ENCODE measurements at regions not wholly inside any gene's neighbourhood (a gene's known extent, or its start where the extent isn't known, plus 50 kb on each side); places are given as distances from the start of the nearest gene placed in this dataset.
A peak's percentile ranks its signal among the peaks of the same experiment; 100 is the strongest.

GRCh38 chr4:28557755-28558154 lies 1697.1 kb downstream of the STIM2 start:
- H3K27ac Mint-ChIP-seq, result no peak overlapping the region
- no peaks in the 10 kb centered on the region for H3K36me3 Mint-ChIP-seq

GRCh38 chr4:28558895-28559294 lies 1698.3 kb downstream of the STIM2 start:
- no peak for DNase-seq

More at GRCh38 chr4:28557755-28558154, 1697.1 kb downstream of the STIM2 start:
- DNase-seq, result no peak
- no peaks in the 10 kb centered on the region for H3K27me3 Mint-ChIP-seq
- no peak overlapping the region for H3K4me3 Mint-ChIP-seq
- no peaks in the 10 kb centered on the region for H3K4me1 Mint-ChIP-seq
- H3K9me3 Mint-ChIP-seq, result peaks cover 4% of the 10 kb centered on the region

GRCh38 chr4:28562913-28563312 lies 1702.3 kb downstream of the STIM2 start:
- Mint-ChIP-seq H3K4me1 (no peaks in the 10 kb centered on the region), H3K4me3 (no peak overlapping the region), H3K36me3 (no peaks in the 10 kb centered on the region), H3K27me3 (no peaks in the 10 kb centered on the region), H3K9me3 (no peaks in the 10 kb centered on the region), H3K27ac (no peak overlapping the region)
- no peak for DNase-seq

More at GRCh38 chr4:28558895-28559294, 1698.3 kb downstream of the STIM2 start:
- Mint-ChIP-seq H3K27ac (no peak overlapping the region), H3K36me3 (no peaks in the 10 kb centered on the region), H3K4me1 (no peaks in the 10 kb centered on the region), H3K9me3 (no peaks in the 10 kb centered on the region), H3K27me3 (no peaks in the 10 kb centered on the region), H3K4me3 (no peak overlapping the region)

GRCh38 chr4:28565396-28565795 lies 1704.8 kb downstream of the STIM2 start:
- H3K4me3 Mint-ChIP-seq, result no peak overlapping the region
- H3K27me3 Mint-ChIP-seq, result no peaks in the 10 kb centered on the region
- no peak for DNase-seq
- no peak overlapping the region for H3K27ac Mint-ChIP-seq
- no peaks in the 10 kb centered on the region for H3K4me1 Mint-ChIP-seq
- no peaks in the 10 kb centered on the region for H3K36me3 Mint-ChIP-seq
- H3K9me3 Mint-ChIP-seq, result peaks cover 4% of the 10 kb centered on the region

GRCh38 chr4:28600958-28601357 lies 1740.3 kb downstream of the STIM2 start:
- no peak for DNase-seq
- H3K9me3 Mint-ChIP-seq, result peaks cover 2% of the 10 kb centered on the region
- H3K27ac Mint-ChIP-seq, result no peak overlapping the region
- H3K27me3 Mint-ChIP-seq, result no peaks in the 10 kb centered on the region
- H3K4me1 Mint-ChIP-seq, result no peaks in the 10 kb centered on the region
- no peaks in the 10 kb centered on the region for H3K36me3 Mint-ChIP-seq
- H3K4me3 Mint-ChIP-seq, result no peak overlapping the region

GRCh38 chr4:28621591-28621990 lies 1761.0 kb downstream of the STIM2 start:
- H3K27me3 Mint-ChIP-seq, result no peaks in the 10 kb centered on the region
- H3K36me3 Mint-ChIP-seq, result no peaks in the 10 kb centered on the region
- H3K27ac Mint-ChIP-seq, result no peak overlapping the region
- H3K4me1 Mint-ChIP-seq, result no peaks in the 10 kb centered on the region
- no peak for DNase-seq
- no peak overlapping the region for H3K4me3 Mint-ChIP-seq
- peaks cover 6% of the 10 kb centered on the region for H3K9me3 Mint-ChIP-seq

- DNase-seq, result no peak
Measured at GRCh38 chr4:28636971-28637370, 1776.3 kb downstream of the STIM2 start.

GRCh38 chr4:28639747-28640146 lies 1779.1 kb downstream of the STIM2 start:
- H3K36me3 Mint-ChIP-seq, result no peaks in the 10 kb centered on the region
- no peak overlapping the region for H3K4me3 Mint-ChIP-seq
- no peaks in the 10 kb centered on the region for H3K27me3 Mint-ChIP-seq
- H3K4me1 Mint-ChIP-seq, result no peaks in the 10 kb centered on the region
- no peak overlapping the region for H3K27ac Mint-ChIP-seq
- DNase-seq, result no peak
- no peaks in the 10 kb centered on the region for H3K9me3 Mint-ChIP-seq

More at GRCh38 chr4:28636971-28637370, 1776.3 kb downstream of the STIM2 start:
- H3K4me1 Mint-ChIP-seq, result no peaks in the 10 kb centered on the region
- H3K4me3 Mint-ChIP-seq, result no peak overlapping the region
- peaks cover 2% of the 10 kb centered on the region for H3K9me3 Mint-ChIP-seq
- no peaks in the 10 kb centered on the region for H3K36me3 Mint-ChIP-seq
- H3K27ac Mint-ChIP-seq, result no peak overlapping the region
- H3K27me3 Mint-ChIP-seq, result no peaks in the 10 kb centered on the region

- no peaks in the 10 kb centered on the region for H3K27me3 Mint-ChIP-seq
- H3K27ac Mint-ChIP-seq, result no peak overlapping the region
- peaks cover 3% of the 10 kb centered on the region for H3K9me3 Mint-ChIP-seq
- no peak for DNase-seq
- H3K4me3 Mint-ChIP-seq, result no peak overlapping the region
- no peaks in the 10 kb centered on the region for H3K4me1 Mint-ChIP-seq
- no peaks in the 10 kb centered on the region for H3K36me3 Mint-ChIP-seq
Measured at GRCh38 chr4:28654618-28655017, 1794.0 kb downstream of the STIM2 start.

GRCh38 chr4:28665306-28665705 lies 1804.7 kb downstream of the STIM2 start:
- H3K4me3 Mint-ChIP-seq, result no peak overlapping the region
- peaks cover 7% of the 10 kb centered on the region for H3K9me3 Mint-ChIP-seq
- H3K27ac Mint-ChIP-seq, result no peak overlapping the region
- no peaks in the 10 kb centered on the region for H3K4me1 Mint-ChIP-seq
- no peaks in the 10 kb centered on the region for H3K36me3 Mint-ChIP-seq
- no peaks in the 10 kb centered on the region for H3K27me3 Mint-ChIP-seq
- no peak for DNase-seq

- DNase-seq, result no peak
- Mint-ChIP-seq H3K4me3 (no peak overlapping the region), H3K27ac (no peak overlapping the region), H3K27me3 (no peaks in the 10 kb centered on the region), H3K9me3 (no peaks in the 10 kb centered on the region), H3K36me3 (no peaks in the 10 kb centered on the region), H3K4me1 (no peaks in the 10 kb centered on the region)
Measured at GRCh38 chr4:28675582-28675981, 1814.9 kb downstream of the STIM2 start.

GRCh38 chr4:28677808-28678207 lies 1817.2 kb downstream of the STIM2 start:
- no peaks in the 10 kb centered on the region for H3K36me3 Mint-ChIP-seq
- no peak overlapping the region for H3K4me3 Mint-ChIP-seq
- DNase-seq, result no peak

GRCh38 chr4:28682847-28683246 lies 1822.2 kb downstream of the STIM2 start:
- Mint-ChIP-seq H3K27ac (no peak overlapping the region), H3K27me3 (no peaks in the 10 kb centered on the region), H3K9me3 (no peaks in the 10 kb centered on the region), H3K4me1 (no peaks in the 10 kb centered on the region), H3K36me3 (no peaks in the 10 kb centered on the region), H3K4me3 (no peak overlapping the region)
- no peak for DNase-seq

More at GRCh38 chr4:28677808-28678207, 1817.2 kb downstream of the STIM2 start:
- Mint-ChIP-seq H3K27ac (no peak overlapping the region), H3K9me3 (no peaks in the 10 kb centered on the region), H3K27me3 (no peaks in the 10 kb centered on the region), H3K4me1 (no peaks in the 10 kb centered on the region)

- H3K4me3 Mint-ChIP-seq, result no peak overlapping the region
- H3K27me3 Mint-ChIP-seq, result no peaks in the 10 kb centered on the region
- H3K27ac Mint-ChIP-seq, result no peak overlapping the region
- peak; percentile 2 for DNase-seq
- H3K36me3 Mint-ChIP-seq, result no peaks in the 10 kb centered on the region
- no peaks in the 10 kb centered on the region for H3K4me1 Mint-ChIP-seq
- peaks cover 2% of the 10 kb centered on the region for H3K9me3 Mint-ChIP-seq
Measured at GRCh38 chr4:28686618-28687017, 1826.0 kb downstream of the STIM2 start.

- no peak overlapping the region for H3K4me3 Mint-ChIP-seq
- H3K27me3 Mint-ChIP-seq, result no peaks in the 10 kb centered on the region
- DNase-seq, result no peak
- H3K9me3 Mint-ChIP-seq, result peaks cover 9% of the 10 kb centered on the region
- H3K27ac Mint-ChIP-seq, result no peak overlapping the region
- no peaks in the 10 kb centered on the region for H3K36me3 Mint-ChIP-seq
- H3K4me1 Mint-ChIP-seq, result no peaks in the 10 kb centered on the region
Measured at GRCh38 chr4:28690890-28691289, 1830.2 kb downstream of the STIM2 start.

GRCh38 chr4:28702571-28702970 lies 1841.9 kb downstream of the STIM2 start:
- Mint-ChIP-seq H3K9me3 (peaks cover 4% of the 10 kb centered on the region), H3K4me1 (no peaks in the 10 kb centered on the region), H3K36me3 (no peaks in the 10 kb centered on the region), H3K27ac (no peak overlapping the region), H3K4me3 (no peak overlapping the region), H3K27me3 (no peaks in the 10 kb centered on the region)
- no peak for DNase-seq

GRCh38 chr4:28709891-28710290 lies 1849.2 kb downstream of the STIM2 start:
- H3K4me3 Mint-ChIP-seq, result no peak overlapping the region
- no peaks in the 10 kb centered on the region for H3K27me3 Mint-ChIP-seq
- H3K36me3 Mint-ChIP-seq, result no peaks in the 10 kb centered on the region
- no peak overlapping the region for H3K27ac Mint-ChIP-seq
- H3K9me3 Mint-ChIP-seq, result peaks cover 2% of the 10 kb centered on the region
- H3K4me1 Mint-ChIP-seq, result no peaks in the 10 kb centered on the region
- DNase-seq, result no peak
